Gastrocnemius medialis (tissue), 4 donors: ENCODE measurements at regions not wholly inside any gene's neighbourhood (a gene's known extent, or its start where the extent isn't known, plus 50 kb on each side); places are given as distances from the start of the nearest gene placed in this dataset.

Experiments used
- CTCF ChIP-seq, 5 experiments: fragments of 450-650 bp in 3 of 5; fragments of 200-600 bp in 2 of 5; sonication (generic) in 2 of 5; IDR thresholded peaks in 4 of 5; conservative IDR thresholded peaks in 1 of 5; 1 replicate in 4 of 5; 2 replicates in 1 of 5; pipeline ENCODE4 v1.5.1; 2016 to 2019; ENCODE audit warnings: antibody characterized with exemption in 5 of 5, mild to moderate bottlenecking in 3 of 5, moderate library complexity in 3 of 5
- POLR2A ChIP-seq, 2 donors: fragments of 450-650 bp; IDR thresholded peaks; one replicate each; pipeline ENCODE4 v1.6.1; 2017; ENCODE audit warnings: antibody characterized with exemption in 2 of 2, mild to moderate bottlenecking in 2 of 2, moderate library complexity in 2 of 2

- TF ChIP-seq POLR2A (IDR thresholded peaks at IDR 0.05) (no peak), CTCF (IDR thresholded peaks at IDR 0.05 in 4 of 5, conservative IDR thresholded peaks at IDR 0.05 in 1 of 5) (no peak)
Measured at GRCh38 chr1:208475951-208476845, 232.0 kb upstream of the PLXNA2 start.
